GM21786 (cell line): ENCODE measurements at regions not wholly inside any gene's neighbourhood (a gene's known extent, or its start where the extent isn't known, plus 50 kb on each side); places are given as distances from the start of the nearest gene placed in this dataset.

ENCODE experiments used
- ATAC-seq: cut with Tn5 transposase; IDR thresholded peaks from one replicate; pipeline ENCODE4 v1.9.1; 2021; ENCODE audit not compliant: unreplicated experiment

- no peak for ATAC-seq
These were observed 74.2 kb upstream of the BMP2 start for GRCh38 chr20:6693178-6693807.

- no peak for ATAC-seq
These were observed 74.8 kb upstream of the BMP2 start for GRCh38 chr20:6692566-6693173.

GRCh38 chr20:6691516-6691915, 76.0 kb upstream of the BMP2 start:
- ATAC-seq = no peak

- no peak for ATAC-seq
These were observed 78.0 kb upstream of the BMP2 start for GRCh38 chr20:6689339-6689973.

GRCh38 chr20:6686171-6686570, 81.3 kb upstream of the BMP2 start:
- ATAC-seq = no peak

GRCh38 chr20:6685626-6686025, 81.9 kb upstream of the BMP2 start:
- no peak for ATAC-seq

- ATAC-seq = no peak
These were observed 82.3 kb upstream of the BMP2 start for GRCh38 chr20:6685181-6685582.

- ATAC-seq = no peak
These were observed 84.2 kb upstream of the BMP2 start for GRCh38 chr20:6683021-6683977.

- no peak for ATAC-seq
These were observed 86.6 kb upstream of the BMP2 start for GRCh38 chr20:6680854-6681253.

GRCh38 chr20:6680441-6680840, 87.0 kb upstream of the BMP2 start:
- no peak for ATAC-seq

GRCh38 chr20:6679086-6679485, 88.4 kb upstream of the BMP2 start:
- no peak for ATAC-seq

GRCh38 chr20:6678101-6678500, 89.4 kb upstream of the BMP2 start:
- no peak for ATAC-seq

- ATAC-seq = no peak
These were observed 92.7 kb upstream of the BMP2 start for GRCh38 chr20:6674831-6675230.

- no peak for ATAC-seq
These were observed 94.4 kb upstream of the BMP2 start for GRCh38 chr20:6673071-6673470.

- no peak for ATAC-seq
These were observed 95.7 kb upstream of the BMP2 start for GRCh38 chr20:6671829-6672228.

- ATAC-seq = no peak
These were observed 98.9 kb upstream of the BMP2 start for GRCh38 chr20:6668546-6668945.

GRCh38 chr20:6665621-6666355, 101.7 kb upstream of the BMP2 start:
- no peak for ATAC-seq

- no peak for ATAC-seq
These were observed 102.3 kb upstream of the BMP2 start for GRCh38 chr20:6665161-6665560.

- ATAC-seq = no peak
These were observed 102.9 kb upstream of the BMP2 start for GRCh38 chr20:6664574-6664973.

- ATAC-seq = no peak
These were observed 103.6 kb upstream of the BMP2 start for GRCh38 chr20:6663751-6664388.
